GM12878 (cell line): ENCODE measurements at regions not wholly inside any gene's neighbourhood (a gene's known extent, or its start where the extent isn't known, plus 50 kb on each side); places are given as distances from the start of the nearest gene placed in this dataset.

Experiments
- BHLHE40 ChIP-seq, 2 experiments: fragments of 450-650 bp in 1 of 2; IDR thresholded peaks; 2 replicates each; pipeline ENCODE4 v1.6.1; 2011 to 2017; ENCODE audit warnings: low read depth in 2 of 2, borderline replicate concordance in 1 of 2, improper control_type of control experiment in 1 of 2, low read length in 1 of 2, mild to moderate bottlenecking in 1 of 2
- MEF2A ChIP-seq: IDR thresholded peaks from 2 replicates; pipeline ENCODE4 v1.6.1; 2011; ENCODE audit warnings: low read depth, mild to moderate bottlenecking, low read length, moderate library complexity; ENCODE audit not compliant: insufficient read depth
- POLR2A ChIP-seq: IDR thresholded peaks from 2 replicates; pipeline ENCODE4 v1.6.1; 2011; ENCODE audit warnings: low read depth, mild to moderate bottlenecking, low read length
- TAF1 ChIP-seq: IDR thresholded peaks from 2 replicates; pipeline ENCODE4 v1.6.1; 2011; ENCODE audit warnings: mild to moderate bottlenecking, low read depth, low read length, borderline replicate concordance
- ZBED1 ChIP-seq: IDR thresholded peaks from 2 replicates; pipeline ENCODE4 v1.6.1; 2016; ENCODE audit warnings: borderline replicate concordance
- TF ChIP-seq, protein P1 (sequence below), 3 experiments: IDR thresholded peaks in 2 of 3; conservative IDR thresholded peaks in 1 of 3; 2 replicates each; pipeline ENCODE4 v1.5.1; 2011; ENCODE audit warnings: low read depth in 3 of 3, low read length in 3 of 3, mild to moderate bottlenecking in 3 of 3, control low read depth in 2 of 3, moderate library complexity in 2 of 3, inconsistent platforms in 1 of 3, mixed read lengths in 1 of 3; ENCODE audit not compliant: control insufficient read depth in 2 of 3, insufficient read depth in 1 of 3; ENCODE audit errors: extremely low read depth in 1 of 3

DNA sequence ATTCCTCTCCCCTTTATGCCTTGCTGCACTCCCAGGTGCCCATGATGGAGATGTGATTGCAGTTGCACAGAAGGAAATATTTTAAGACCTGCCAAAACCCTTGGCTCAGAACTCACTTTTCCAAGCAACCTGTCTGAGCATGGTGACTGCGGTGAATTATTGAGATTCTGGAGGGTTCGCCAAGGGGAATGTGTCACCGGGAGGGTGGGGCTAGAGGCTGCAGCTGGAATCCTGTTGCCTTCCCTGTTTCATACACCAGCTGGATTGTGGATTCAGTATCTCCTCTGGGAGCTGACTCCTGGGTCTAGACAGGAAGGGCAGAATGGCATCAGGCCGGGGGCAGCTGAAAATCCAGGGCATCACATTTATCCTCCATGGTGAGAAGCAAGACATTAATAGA lies 527.2 kb downstream of the TMEM114 start:
- TF ChIP-seq, protein P1, sequence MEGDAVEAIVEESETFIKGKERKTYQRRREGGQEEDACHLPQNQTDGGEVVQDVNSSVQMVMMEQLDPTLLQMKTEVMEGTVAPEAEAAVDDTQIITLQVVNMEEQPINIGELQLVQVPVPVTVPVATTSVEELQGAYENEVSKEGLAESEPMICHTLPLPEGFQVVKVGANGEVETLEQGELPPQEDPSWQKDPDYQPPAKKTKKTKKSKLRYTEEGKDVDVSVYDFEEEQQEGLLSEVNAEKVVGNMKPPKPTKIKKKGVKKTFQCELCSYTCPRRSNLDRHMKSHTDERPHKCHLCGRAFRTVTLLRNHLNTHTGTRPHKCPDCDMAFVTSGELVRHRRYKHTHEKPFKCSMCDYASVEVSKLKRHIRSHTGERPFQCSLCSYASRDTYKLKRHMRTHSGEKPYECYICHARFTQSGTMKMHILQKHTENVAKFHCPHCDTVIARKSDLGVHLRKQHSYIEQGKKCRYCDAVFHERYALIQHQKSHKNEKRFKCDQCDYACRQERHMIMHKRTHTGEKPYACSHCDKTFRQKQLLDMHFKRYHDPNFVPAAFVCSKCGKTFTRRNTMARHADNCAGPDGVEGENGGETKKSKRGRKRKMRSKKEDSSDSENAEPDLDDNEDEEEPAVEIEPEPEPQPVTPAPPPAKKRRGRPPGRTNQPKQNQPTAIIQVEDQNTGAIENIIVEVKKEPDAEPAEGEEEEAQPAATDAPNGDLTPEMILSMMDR (IDR thresholded peaks at IDR 0.05 in 2 of 3, conservative IDR thresholded peaks at IDR 0.05 in 1 of 3; ENCODE audit: control insufficient read depth in 2 of 3, extremely low read depth in 1 of 3, insufficient read depth in 1 of 3, low read depth in 3 of 3, low read length in 3 of 3): no peak
- TF ChIP-seq POLR2A: no peak
- no peak for TF ChIP-seq BHLHE40 (IDR thresholded peaks at IDR 0.05; ENCODE audit: borderline replicate concordance in 1 of 2, low read depth in 2 of 2, low read length in 1 of 2)
- no peak for TF ChIP-seq MEF2A
- no peak for TF ChIP-seq ZBED1
- TF ChIP-seq TAF1: no peak
